OCI-LY3 (cell line): ENCODE measurements at regions not wholly inside any gene's neighbourhood (a gene's known extent, or its start where the extent isn't known, plus 50 kb on each side); places are given as distances from the start of the nearest gene placed in this dataset.

Source experiments
- CTCF ChIP-seq: fragments of 200-600, 300-600 bp; sonication (generic); IDR thresholded peaks from 2 replicates; pipeline ENCODE4 v1.5.1; 2014; ENCODE audit warnings: antibody characterized with exemption, low read length, low read depth
- EZH2phosphoT487 ChIP-seq: fragments of 200-600 bp; shearing (Covaris generic); IDR thresholded peaks from 2 replicates; pipeline ENCODE4 v1.6.1; 2018; ENCODE audit warnings: antibody characterized with exemption, mixed run types, low read depth

GRCh38 chr12:46590991-46591703 lies 218.6 kb upstream of the SLC38A2 start:
- TF ChIP-seq EZH2phosphoT487 (no peak), CTCF (no peak)
